PC-3 (cell line): ENCODE measurements at regions not wholly inside any gene's neighbourhood (a gene's known extent, or its start where the extent isn't known, plus 50 kb on each side); places are given as distances from the start of the nearest gene placed in this dataset.

Experiments used
- ATAC-seq: fragments of 200-7000 bp; cut with Tn5 transposase; 2 replicates; pipeline ENCODE4 v1.9.1; 2020; ENCODE audit warnings: mild to moderate bottlenecking, moderate library complexity
- BruUV-seq: library from RNA; stranded (reverse); fragments of 400-500 nt; replicated peaks from 2 replicates; lab custom pipeline; 2021; lab: Mats Ljungman, UMichigan
- CTCF ChIA-PET: fragments of 300-600 bp; sonication (Branson Sonifier 250); formaldehyde crosslinking; loops from one replicate; lab custom pipeline; 2022; ENCODE audit warnings: antibody characterized with exemption; lab: Charles Lee
- POLR2A ChIA-PET: fragments of 300-600 bp; sonication (Branson Sonifier 250); formaldehyde crosslinking; loops from one replicate; lab custom pipeline; 2022; ENCODE audit warnings: antibody characterized with exemption; ENCODE audit not compliant: unreplicated experiment; lab: Charles Lee
- DNase-seq: peaks from one replicate; pipeline ENCODE4 v3.0.0-alpha.2; 2015
- H2AFZ ChIP-seq: fragments of 300-600 bp; sonication (generic); 2 replicates; pipeline ENCODE4 v1.6.0; 2016; ENCODE audit warnings: antibody characterized with exemption, low read length
- H3F3A ChIP-seq: fragments of 300-600 bp; sonication (generic); one replicate; pipeline ENCODE4 v1.6.0; 2017; ENCODE audit warnings: antibody characterized with exemption, low read length, control low read depth, mild to moderate bottlenecking; ENCODE audit not compliant: unreplicated experiment
- H3K27ac ChIP-seq: fragments of 300-600 bp; sonication (generic); 2 replicates; pipeline ENCODE4 v1.5.1; 2016; ENCODE audit warnings: mild to moderate bottlenecking, low read length
- H3K27me3 ChIP-seq: fragments of 300-600 bp; sonication (generic); 2 replicates; pipeline ENCODE4 v1.6.1; 2016; ENCODE audit warnings: low read length, mixed read lengths
- H3K36me3 ChIP-seq: fragments of 300-600 bp; sonication (generic); 2 replicates; pipeline ENCODE4 v1.6.1; 2016; ENCODE audit warnings: low read depth, mixed run types, low read length, mixed read lengths
- H3K4me1 ChIP-seq: fragments of 300-600 bp; sonication (generic); 2 replicates; pipeline ENCODE4 v1.5.1; 2016; ENCODE audit warnings: low read length; ENCODE audit not compliant: insufficient read depth
- H3K4me2 ChIP-seq: fragments of 300-600 bp; sonication (generic); 2 replicates; pipeline ENCODE4 v1.6.0; 2016; ENCODE audit warnings: low read length
- H3K4me3 ChIP-seq: fragments of 300-600 bp; sonication (generic); 2 replicates; pipeline ENCODE4 v1.5.1; 2016; ENCODE audit warnings: mild to moderate bottlenecking, low read length, mixed read lengths
- H3K79me2 ChIP-seq: fragments of 300-600 bp; sonication (generic); 2 replicates; pipeline ENCODE4 v1.6.1; 2017; ENCODE audit warnings: low read length, mixed read lengths
- H3K9ac ChIP-seq: fragments of 300-600 bp; sonication (generic); 2 replicates; pipeline ENCODE4 v1.6.0; 2016; ENCODE audit warnings: mild to moderate bottlenecking, low read length
- H3K9me2 ChIP-seq: fragments of 300-600 bp; sonication (generic); replicated peaks from 2 replicates; pipeline ENCODE4 v1.6.1; 2016; ENCODE audit warnings: mixed run types, low read length, mixed read lengths
- H3K9me3 ChIP-seq: fragments of 300-600 bp; sonication (generic); 2 replicates; pipeline ENCODE4 v1.6.1; 2016; ENCODE audit warnings: low read length, mixed read lengths
- H4K20me1 ChIP-seq: fragments of 300-600 bp; sonication (generic); 2 replicates; pipeline ENCODE4 v1.6.1; 2016; ENCODE audit warnings: low read length, mixed read lengths
- CTCF ChIP-seq: fragments of 300-600 bp; sonication (generic); conservative IDR thresholded peaks from 2 replicates; pipeline ENCODE4 v1.5.1; 2017; ENCODE audit warnings: antibody characterized with exemption, low read depth, mild to moderate bottlenecking, low read length
- EZH2 ChIP-seq: fragments of 300-600 bp; sonication (generic); IDR thresholded peaks from one replicate; pipeline ENCODE4 v1.6.1; 2017; ENCODE audit warnings: antibody characterized with exemption, mild to moderate bottlenecking, low read length; ENCODE audit not compliant: unreplicated experiment
- EZH2phosphoT487 ChIP-seq: fragments of 300-600 bp; sonication (generic); IDR thresholded peaks from 2 replicates; pipeline ENCODE4 v1.6.1; 2018; ENCODE audit warnings: mild to moderate bottlenecking, antibody characterized with exemption, low read length, borderline replicate concordance
- intact Hi-C: fragments of 100-400 bp; cut with micrococcal nuclease; formaldehyde crosslinking; loops from 2 replicates; pipeline ENCODE4 v1.9.0; 2023

DNA sequence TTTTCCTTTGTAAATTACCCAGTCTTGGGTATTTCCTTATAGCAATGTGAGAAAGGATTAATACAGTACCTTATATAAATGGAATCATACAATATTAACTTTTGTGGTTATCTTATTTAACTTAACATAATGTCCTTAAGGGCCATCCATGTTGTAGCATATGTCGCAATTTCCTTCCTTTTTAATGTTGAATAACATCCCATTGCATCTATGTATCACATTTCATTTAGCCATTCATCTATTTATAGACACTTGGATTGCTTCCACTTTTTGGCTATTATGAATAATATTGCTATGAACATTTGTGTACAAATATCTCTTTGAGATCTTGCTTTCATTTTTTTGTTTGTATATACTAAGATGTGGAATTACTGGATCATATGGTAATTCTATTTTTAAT is 342.2 kb downstream of the PDCD6IP start:
- H3K9me2 ChIP-seq = no peaks in the 10 kb centered on the region
- DNase-seq (no peak), ATAC-seq (no peak)
- H3K4me1 ChIP-seq = no peaks in the 10 kb centered on the region
- TF ChIP-seq EZH2 = no peak
- no peak for TF ChIP-seq EZH2phosphoT487
- no peak for TF ChIP-seq CTCF
- intact Hi-C loops = no loop called here
- ChIA-PET CTCF (no interaction called here), POLR2A (no interaction called here)
- H3K9ac ChIP-seq = no peak overlapping the region
- H3K9me3 ChIP-seq = no peaks in the 10 kb centered on the region
- H3K36me3 ChIP-seq = no peaks in the 10 kb centered on the region
- no peak overlapping the region for H3K4me2 ChIP-seq
- no peak overlapping the region for H3K4me3 ChIP-seq
- no TSS peak for BruUV-seq
- H2AFZ ChIP-seq = no peak overlapping the region
- H3K79me2 ChIP-seq = no peaks in the 10 kb centered on the region
- no peaks in the 10 kb centered on the region for H3K27me3 ChIP-seq
- H4K20me1 ChIP-seq = no peaks in the 10 kb centered on the region
- no peak overlapping the region for H3K27ac ChIP-seq
- no peaks in the 10 kb centered on the region for H3F3A ChIP-seq

GRCh38 chr3:34141841-34142337 is 343.5 kb downstream of the PDCD6IP start:
- Histone ChIP-seq H4K20me1 (no peaks in the 10 kb centered on the region), H3K4me1 (no peaks in the 10 kb centered on the region), H3K9me2 (no peaks in the 10 kb centered on the region), H3K36me3 (no peaks in the 10 kb centered on the region), H3K9ac (no peak overlapping the region), H3K27me3 (no peaks in the 10 kb centered on the region), H3K9me3 (no peaks in the 10 kb centered on the region), H3K4me3 (no peak overlapping the region), H3K4me2 (no peak overlapping the region), H3K79me2 (no peaks in the 10 kb centered on the region), H2AFZ (no peak overlapping the region), H3K27ac (no peak overlapping the region), H3F3A (no peaks in the 10 kb centered on the region)
- TF ChIP-seq CTCF (no peak), EZH2phosphoT487 (no peak), EZH2 (no peak)
- ATAC-seq = no peak
- no peak for DNase-seq
- ChIA-PET POLR2A (no interaction called here), CTCF (no interaction called here)
- BruUV-seq = no TSS peak
- intact Hi-C loops = no loop called here

DNA sequence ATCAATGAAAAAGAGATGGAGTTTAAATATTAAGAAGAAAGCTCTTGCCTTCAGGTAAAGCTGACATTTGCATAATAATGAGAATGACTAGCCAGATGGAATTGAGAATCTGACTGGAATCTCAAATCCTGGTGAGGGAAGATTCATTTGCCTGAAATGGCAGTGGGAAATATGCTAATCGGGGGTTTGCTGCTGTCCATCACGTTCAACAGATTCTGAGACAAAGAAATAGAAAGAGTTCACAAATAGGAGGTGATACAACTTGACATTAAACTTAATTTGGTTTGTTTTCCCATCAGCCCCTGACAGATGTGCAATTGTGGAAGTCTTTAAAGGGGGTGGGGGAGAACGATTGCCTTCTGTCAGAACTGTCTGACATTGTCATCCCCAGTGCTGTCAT is 347.4 kb downstream of the PDCD6IP start:
- ChIA-PET POLR2A (no interaction called here), CTCF (no interaction called here)
- Histone ChIP-seq H3K9me2 (no peaks in the 10 kb centered on the region), H3F3A (no peaks in the 10 kb centered on the region), H3K4me2 (no peak overlapping the region), H4K20me1 (no peaks in the 10 kb centered on the region), H3K9ac (no peak overlapping the region), H3K27me3 (no peaks in the 10 kb centered on the region), H2AFZ (no peak overlapping the region), H3K27ac (no peak overlapping the region), H3K36me3 (no peaks in the 10 kb centered on the region), H3K4me1 (no peaks in the 10 kb centered on the region), H3K4me3 (no peak overlapping the region), H3K9me3 (no peaks in the 10 kb centered on the region), H3K79me2 (no peaks in the 10 kb centered on the region)
- TF ChIP-seq EZH2 (no peak), CTCF (no peak), EZH2phosphoT487 (no peak)
- ATAC-seq = no peak
- no peak for DNase-seq
- intact Hi-C loops = no loop called here
- BruUV-seq = no TSS peak
